ENCODE measurements at regions not wholly inside any gene's neighbourhood (a gene's known extent, or its start where the extent isn't known, plus 50 kb on each side); places are given as distances from the start of the nearest gene placed in this dataset.
A peak's percentile ranks its signal among the peaks of the same experiment; 100 is the strongest.
"Not testable (repeated sequence)": the region's sequence is repeated elsewhere in the genome, so short reads cannot be mapped to it uniquely, and the experiment has no call there.

GRCh38 chr3:197394464-197395321, 96.3 kb upstream of the DLG1 start:
- TF ChIP-seq POU2F2 (IDR thresholded peaks at IDR 0.05; ENCODE audit: low read depth, low read length) (0 out of 2 replicates have a peak, but pooled peaks have one; percentile 39), SPI1 (IDR thresholded peaks at IDR 0.05; ENCODE audit: low read depth, low read length) (no peak)
- DNase-seq (ENCODE audit: insufficient read length, low spot score) (no peak), FAIRE-seq (no peak)

GRCh38 chr3:197394126-197394463, 95.7 kb upstream of the DLG1 start:
- not testable (repeated sequence) for FAIRE-seq; DNase-seq (ENCODE audit: insufficient read length, low spot score)

GRCh38 chr3:197393711-197394110, 95.3 kb upstream of the DLG1 start:
- FAIRE-seq (no peak), DNase-seq (ENCODE audit: insufficient read length, low spot score) (no peak)
- TF ChIP-seq POU2F2 (IDR thresholded peaks at IDR 0.05; ENCODE audit: low read depth, low read length) (no peak), PAX5 (IDR thresholded peaks at IDR 0.05; ENCODE audit: insufficient read depth, low read length, severe bottlenecking) (no peak), POLR2AphosphoS5 (IDR thresholded peaks at IDR 0.05; ENCODE audit: low read depth, low read length) (no peak), POLR2A (IDR thresholded peaks at IDR 0.05; ENCODE audit: low read depth, low read length) (no peak), TAF1 (IDR thresholded peaks at IDR 0.05; ENCODE audit: low read depth, low read length) (no peak), SPI1 (IDR thresholded peaks at IDR 0.05; ENCODE audit: low read depth, low read length) (no peak)

GRCh38 chr3:197392961-197393360, 94.5 kb upstream of the DLG1 start:
- DNase-seq (ENCODE audit: insufficient read length, low spot score) (no peak), FAIRE-seq (no peak)
- TF ChIP-seq POU2F2 (IDR thresholded peaks at IDR 0.05; ENCODE audit: low read depth, low read length) (no peak), SPI1 (IDR thresholded peaks at IDR 0.05; ENCODE audit: low read depth, low read length) (no peak), PAX5 (IDR thresholded peaks at IDR 0.05; ENCODE audit: insufficient read depth, low read length, severe bottlenecking) (no peak), POLR2AphosphoS5 (IDR thresholded peaks at IDR 0.05; ENCODE audit: low read depth, low read length) (no peak), POLR2A (IDR thresholded peaks at IDR 0.05; ENCODE audit: low read depth, low read length) (no peak), TAF1 (IDR thresholded peaks at IDR 0.05; ENCODE audit: low read depth, low read length) (no peak)

- no peak for TF ChIP-seq POLR2A (IDR thresholded peaks at IDR 0.05; ENCODE audit: low read depth, low read length)
- no peak for TF ChIP-seq POU2F2 (IDR thresholded peaks at IDR 0.05; ENCODE audit: low read depth, low read length)
- TF ChIP-seq PAX5 (IDR thresholded peaks at IDR 0.05; ENCODE audit: insufficient read depth, low read length, severe bottlenecking) = no peak
- TF ChIP-seq SPI1 (IDR thresholded peaks at IDR 0.05; ENCODE audit: low read depth, low read length) = no peak
- no peak for TF ChIP-seq POLR2AphosphoS5 (IDR thresholded peaks at IDR 0.05; ENCODE audit: low read depth, low read length)
- no peak for TF ChIP-seq TAF1 (IDR thresholded peaks at IDR 0.05; ENCODE audit: low read depth, low read length)
- DNase-seq (ENCODE audit: insufficient read length, low spot score) (no peak), FAIRE-seq (no peak)
These were observed 83.0 kb upstream of the DLG1 start for GRCh38 chr3:197381371-197381770.

GRCh38 chr3:197380786-197381185, 82.4 kb upstream of the DLG1 start:
- FAIRE-seq = no peak
- no peak for TF ChIP-seq POLR2A (IDR thresholded peaks at IDR 0.05; ENCODE audit: low read depth, low read length)
- no peak for TF ChIP-seq SPI1 (IDR thresholded peaks at IDR 0.05; ENCODE audit: low read depth, low read length)
- no peak for TF ChIP-seq POU2F2 (IDR thresholded peaks at IDR 0.05; ENCODE audit: low read depth, low read length)
- TF ChIP-seq TAF1 (IDR thresholded peaks at IDR 0.05; ENCODE audit: low read depth, low read length) = no peak
- TF ChIP-seq POLR2AphosphoS5 (IDR thresholded peaks at IDR 0.05; ENCODE audit: low read depth, low read length) = no peak
- TF ChIP-seq PAX5 (IDR thresholded peaks at IDR 0.05; ENCODE audit: insufficient read depth, low read length, severe bottlenecking) = no peak
- no peak for DNase-seq (ENCODE audit: insufficient read length, low spot score)

- TF ChIP-seq TAF1 (IDR thresholded peaks at IDR 0.05; ENCODE audit: low read depth, low read length) (no peak), PAX5 (IDR thresholded peaks at IDR 0.05; ENCODE audit: insufficient read depth, low read length, severe bottlenecking) (no peak), SPI1 (IDR thresholded peaks at IDR 0.05; ENCODE audit: low read depth, low read length) (no peak), POLR2AphosphoS5 (IDR thresholded peaks at IDR 0.05; ENCODE audit: low read depth, low read length) (no peak), POU2F2 (IDR thresholded peaks at IDR 0.05; ENCODE audit: low read depth, low read length) (no peak), POLR2A (IDR thresholded peaks at IDR 0.05; ENCODE audit: low read depth, low read length) (no peak)
- DNase-seq (ENCODE audit: insufficient read length, low spot score) (no peak), FAIRE-seq (no peak)
These were observed 80.7 kb upstream of the DLG1 start for GRCh38 chr3:197378985-197379718.

- TF ChIP-seq POU2F2 (IDR thresholded peaks at IDR 0.05; ENCODE audit: low read depth, low read length) (no peak), POLR2AphosphoS5 (IDR thresholded peaks at IDR 0.05; ENCODE audit: low read depth, low read length) (no peak), SPI1 (IDR thresholded peaks at IDR 0.05; ENCODE audit: low read depth, low read length) (no peak), POLR2A (IDR thresholded peaks at IDR 0.05; ENCODE audit: low read depth, low read length) (no peak), PAX5 (IDR thresholded peaks at IDR 0.05; ENCODE audit: insufficient read depth, low read length, severe bottlenecking) (no peak), TAF1 (IDR thresholded peaks at IDR 0.05; ENCODE audit: low read depth, low read length) (no peak)
- FAIRE-seq (no peak), DNase-seq (ENCODE audit: insufficient read length, low spot score) (no peak)
These were observed 78.5 kb upstream of the DLG1 start for GRCh38 chr3:197376735-197377555.

- DNase-seq (ENCODE audit: insufficient read length, low spot score) (no peak), FAIRE-seq (no peak)
- no peak for TF ChIP-seq SPI1 (IDR thresholded peaks at IDR 0.05; ENCODE audit: low read depth, low read length)
These were observed 77.6 kb upstream of the DLG1 start for GRCh38 chr3:197376020-197376419.
